GM18505 (cell line): ENCODE measurements at regions not wholly inside any gene's neighbourhood (a gene's known extent, or its start where the extent isn't known, plus 50 kb on each side); places are given as distances from the start of the nearest gene placed in this dataset.

ENCODE experiments used
- ATAC-seq: cut with Tn5 transposase; IDR thresholded peaks from one replicate; pipeline ENCODE4 v1.9.1; 2021; ENCODE audit not compliant: unreplicated experiment
- POLR2A ChIP-seq: IDR thresholded peaks from 4 replicates; pipeline ENCODE4 v1.6.1; 2011; ENCODE audit warnings: borderline replicate concordance; ENCODE audit not compliant: insufficient read depth, insufficient read length; ENCODE audit errors: extremely low read depth

DNA sequence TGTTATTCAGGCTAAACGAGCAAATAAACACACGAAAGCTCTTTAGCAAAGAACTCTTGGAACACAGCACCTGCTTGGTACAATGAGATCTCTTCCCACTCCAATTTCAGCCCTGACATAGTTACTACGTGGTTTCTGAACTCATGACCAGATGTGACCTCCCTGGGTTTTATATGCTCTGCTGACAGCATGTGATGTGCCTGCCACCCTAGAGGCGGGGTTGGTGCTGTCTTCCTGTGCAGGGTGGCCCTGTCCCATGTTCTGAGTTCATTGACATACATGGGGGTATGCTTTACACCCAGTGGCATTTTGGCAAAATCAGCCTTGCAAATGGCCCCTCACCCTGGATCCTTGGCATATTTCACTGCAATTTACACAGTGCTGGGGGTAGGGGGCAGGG is 475.3 kb upstream of the ZFHX3 start:
- ATAC-seq, result no peak
- no peak for TF ChIP-seq POLR2A

GRCh38 chr16:73521499-73521898 is 473.6 kb upstream of the ZFHX3 start:
- no peak for ATAC-seq
- TF ChIP-seq POLR2A, result no peak

DNA sequence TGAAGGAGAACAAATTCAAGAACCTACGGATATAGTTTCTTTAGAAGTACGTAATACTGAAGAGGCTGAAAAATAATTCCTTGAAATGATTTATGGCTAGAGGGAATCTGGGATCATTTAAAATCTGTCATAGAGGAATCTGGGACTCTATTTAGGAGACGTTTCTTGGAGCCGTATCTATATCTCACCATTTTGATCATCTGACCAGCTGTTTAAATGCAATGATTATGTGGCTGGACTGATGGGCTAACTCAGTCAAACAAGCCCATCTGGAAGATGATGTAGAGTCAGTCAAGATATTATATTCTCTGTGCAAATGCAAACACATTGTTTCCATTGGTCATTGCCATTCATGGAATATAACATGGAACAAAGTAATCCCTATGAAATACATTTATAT is 467.7 kb upstream of the ZFHX3 start:
- no peak for ATAC-seq
- no peak for TF ChIP-seq POLR2A

- no peak for ATAC-seq
- no peak for TF ChIP-seq POLR2A
Observed at GRCh38 chr16:73510852-73511251, 462.9 kb upstream of the ZFHX3 start.

- TF ChIP-seq POLR2A, result no peak
- ATAC-seq, result no peak
Observed at GRCh38 chr16:73506568-73507056, 458.7 kb upstream of the ZFHX3 start.

GRCh38 chr16:73505577-73505976 is 457.6 kb upstream of the ZFHX3 start:
- no peak for TF ChIP-seq POLR2A
- ATAC-seq, result no peak

DNA sequence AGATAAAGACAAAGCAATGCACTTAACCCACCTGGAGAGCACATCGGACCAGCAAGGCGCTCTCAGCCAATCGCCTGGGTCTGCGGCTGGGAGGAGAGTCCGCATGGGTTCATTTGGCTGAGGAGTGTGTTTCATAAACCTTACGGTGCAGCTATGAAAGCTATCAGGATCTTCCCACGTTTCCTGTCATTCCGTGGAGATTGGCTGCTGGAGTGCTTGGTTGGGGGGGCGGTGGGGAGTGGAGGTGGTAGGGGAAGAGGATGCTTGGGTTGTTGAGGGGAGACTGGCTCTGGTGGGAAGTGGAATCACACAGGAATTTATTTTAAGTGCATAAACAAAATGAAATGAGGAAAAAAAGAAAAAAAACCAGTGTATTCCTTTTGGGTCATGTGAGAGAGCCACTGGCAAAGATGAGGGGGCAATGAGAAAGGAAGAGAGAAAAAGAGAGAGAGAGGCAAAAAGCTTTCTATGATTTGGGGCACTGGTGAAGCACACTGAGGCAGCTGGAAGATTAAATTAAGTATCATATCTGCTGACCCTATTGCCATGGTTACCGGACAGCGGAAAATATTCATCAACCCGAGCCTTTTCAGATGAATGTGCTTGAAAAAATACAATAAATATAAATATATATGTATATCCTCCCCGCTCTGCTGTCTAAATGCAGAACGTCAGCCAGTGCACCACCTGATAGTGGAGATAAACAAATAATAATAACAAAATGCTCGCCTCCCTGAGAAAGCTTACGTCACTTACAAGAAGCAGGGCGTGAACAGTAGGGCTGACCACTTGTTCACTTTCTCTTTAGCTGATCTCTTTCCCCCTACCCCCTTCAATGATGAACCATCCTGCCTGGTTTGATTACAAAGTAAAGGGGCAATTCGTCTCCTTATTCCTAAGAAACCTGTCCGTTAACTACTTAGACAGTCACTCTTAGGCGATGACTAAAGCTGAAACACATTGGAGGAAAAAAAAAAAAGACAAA is 457.0 kb upstream of the ZFHX3 start:
- no peak for TF ChIP-seq POLR2A
- ATAC-seq, result no peak

- TF ChIP-seq POLR2A, result no peak
- no peak for ATAC-seq
Observed at GRCh38 chr16:73503093-73503492, 455.2 kb upstream of the ZFHX3 start.

- no peak for ATAC-seq
- no peak for TF ChIP-seq POLR2A
Observed at GRCh38 chr16:73499276-73499675, 451.3 kb upstream of the ZFHX3 start.

DNA sequence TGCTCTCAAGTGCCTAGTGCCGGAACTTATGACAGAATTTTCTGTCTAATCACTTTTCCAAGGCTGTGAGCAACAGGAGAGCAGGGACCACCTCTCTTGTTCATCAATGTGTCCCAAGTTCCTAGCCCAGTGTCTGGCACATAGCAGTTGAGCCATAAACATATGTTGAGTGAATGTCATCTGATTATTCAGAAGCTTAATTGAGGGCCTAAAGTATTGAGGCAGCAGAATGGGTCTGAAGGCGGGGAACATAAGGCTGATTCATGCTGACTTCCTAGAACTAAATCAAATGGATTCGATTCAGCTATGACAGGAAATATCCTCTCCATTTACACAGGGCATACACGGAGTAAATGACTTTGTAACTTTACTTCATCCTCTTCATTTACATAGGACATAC is 438.0 kb upstream of the ZFHX3 start:
- no peak for TF ChIP-seq POLR2A
- no peak for ATAC-seq

GRCh38 chr16:73483934-73484711 is 436.2 kb upstream of the ZFHX3 start:
- no peak for TF ChIP-seq POLR2A
- no peak for ATAC-seq

DNA sequence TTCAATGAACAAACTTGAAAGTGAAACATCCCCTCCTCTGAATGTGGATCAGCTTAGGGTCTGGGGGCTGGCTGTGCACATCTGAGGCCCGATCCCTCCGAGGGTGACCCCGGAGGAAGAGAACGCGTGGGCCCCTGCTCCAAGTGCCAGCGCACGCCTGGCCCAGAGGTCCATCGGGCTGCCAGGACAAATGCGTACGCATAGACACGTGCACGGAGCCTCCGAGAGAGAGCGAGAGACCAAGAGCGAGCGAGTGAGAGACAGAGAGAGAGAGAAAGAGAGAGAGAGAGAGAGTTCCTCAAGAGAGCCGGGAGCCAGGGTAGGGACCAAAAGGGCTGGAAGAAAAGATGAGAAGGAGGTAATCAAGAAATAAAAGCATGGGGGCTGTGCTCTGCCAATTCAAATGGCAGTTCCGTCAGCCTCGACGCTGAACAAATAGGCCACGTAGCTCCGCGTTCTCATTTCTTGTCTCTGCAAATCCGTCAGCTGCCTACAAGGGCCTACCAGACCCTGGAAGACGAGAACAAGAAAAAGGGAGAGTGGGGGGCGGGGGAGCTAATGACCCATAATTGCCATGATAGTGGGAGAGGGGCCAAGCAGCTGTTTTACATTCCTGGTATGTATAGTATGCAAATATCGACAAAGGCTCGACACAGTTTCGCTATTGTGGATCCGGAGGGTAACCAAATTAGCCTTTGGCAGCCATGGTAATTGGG is 435.3 kb upstream of the ZFHX3 start:
- ATAC-seq, result no peak
- TF ChIP-seq POLR2A, result no peak

- no peak for TF ChIP-seq POLR2A
- no peak for ATAC-seq
Observed at GRCh38 chr16:73482310-73482709, 434.4 kb upstream of the ZFHX3 start.
